Gastroesophageal sphincter (tissue), 3 donors: ENCODE measurements at regions not wholly inside any gene's neighbourhood (a gene's known extent, or its start where the extent isn't known, plus 50 kb on each side); places are given as distances from the start of the nearest gene placed in this dataset.

ENCODE experiments used
- POLR2A ChIP-seq, 2 donors: fragments of 450-650 bp; IDR thresholded peaks; one replicate each; pipeline ENCODE4 v1.6.1; 2017; ENCODE audit warnings: antibody characterized with exemption in 2 of 2, mild to moderate bottlenecking in 2 of 2, moderate library complexity in 1 of 2
- POLR2AphosphoS5 ChIP-seq: sonication (generic); formaldehyde crosslinking; IDR thresholded peaks from one replicate; pipeline ENCODE4 v1.6.1; 2017; ENCODE audit warnings: antibody characterized with exemption
- TF ChIP-seq, protein P1 (sequence below), 4 experiments: fragments of 200-600 bp in 2 of 4; fragments of 450-650 bp in 2 of 4; sonication (generic) in 1 of 4; IDR thresholded peaks; one replicate each; pipeline ENCODE4 v1.5.1; 2017 to 2019; ENCODE audit warnings: antibody characterized with exemption in 4 of 4, mild to moderate bottlenecking in 2 of 4, moderate library complexity in 2 of 4

DNA sequence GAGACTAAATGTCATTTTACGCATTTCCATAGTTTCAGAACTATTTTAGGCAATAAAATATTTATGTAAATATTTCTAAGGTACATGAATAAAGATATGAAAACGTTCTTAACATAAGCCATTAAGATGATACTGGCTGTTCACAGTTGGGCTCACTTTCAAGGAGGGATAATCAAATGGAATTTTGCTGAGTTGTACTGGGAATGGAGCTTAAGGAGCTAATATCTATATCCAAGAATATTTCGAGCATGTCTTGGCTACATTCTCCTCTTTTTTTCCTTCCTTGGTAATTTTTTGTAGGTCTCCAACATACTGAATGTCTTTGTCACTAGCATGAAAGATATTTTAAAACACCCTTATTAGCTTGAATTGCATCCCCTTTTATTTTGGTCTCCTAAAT, 383.4 kb downstream of the RAP2B start:
- TF ChIP-seq POLR2AphosphoS5 (no peak), POLR2A (IDR thresholded peaks at IDR 0.05) (no peak)
- TF ChIP-seq, protein P1, sequence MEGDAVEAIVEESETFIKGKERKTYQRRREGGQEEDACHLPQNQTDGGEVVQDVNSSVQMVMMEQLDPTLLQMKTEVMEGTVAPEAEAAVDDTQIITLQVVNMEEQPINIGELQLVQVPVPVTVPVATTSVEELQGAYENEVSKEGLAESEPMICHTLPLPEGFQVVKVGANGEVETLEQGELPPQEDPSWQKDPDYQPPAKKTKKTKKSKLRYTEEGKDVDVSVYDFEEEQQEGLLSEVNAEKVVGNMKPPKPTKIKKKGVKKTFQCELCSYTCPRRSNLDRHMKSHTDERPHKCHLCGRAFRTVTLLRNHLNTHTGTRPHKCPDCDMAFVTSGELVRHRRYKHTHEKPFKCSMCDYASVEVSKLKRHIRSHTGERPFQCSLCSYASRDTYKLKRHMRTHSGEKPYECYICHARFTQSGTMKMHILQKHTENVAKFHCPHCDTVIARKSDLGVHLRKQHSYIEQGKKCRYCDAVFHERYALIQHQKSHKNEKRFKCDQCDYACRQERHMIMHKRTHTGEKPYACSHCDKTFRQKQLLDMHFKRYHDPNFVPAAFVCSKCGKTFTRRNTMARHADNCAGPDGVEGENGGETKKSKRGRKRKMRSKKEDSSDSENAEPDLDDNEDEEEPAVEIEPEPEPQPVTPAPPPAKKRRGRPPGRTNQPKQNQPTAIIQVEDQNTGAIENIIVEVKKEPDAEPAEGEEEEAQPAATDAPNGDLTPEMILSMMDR (IDR thresholded peaks at IDR 0.05), result no peak
